Activated CD4-positive, alpha-beta T cell treated with anti-CD3 and anti-CD28 coated beads, Interleukin-10, Interleukin-2, amounts not matched to agents 100 ng/mL and 50 ng/mL, durations not matched to agents 16 hours and 8 hours (primary cell): ENCODE measurements at regions not wholly inside any gene's neighbourhood (a gene's known extent, or its start where the extent isn't known, plus 50 kb on each side); places are given as distances from the start of the nearest gene placed in this dataset.

Experiments used
- DNase-seq: peaks from one replicate; pipeline ENCODE4 v3.0.0-alpha.2; 2020

GRCh38 chr6:121838842-121839241 lies 403.4 kb downstream of the GJA1 start:
- DNase-seq = no peak

- no peak for DNase-seq
These were observed 404.4 kb downstream of the GJA1 start for GRCh38 chr6:121839896-121840295.

- DNase-seq = no peak
These were observed 409.5 kb downstream of the GJA1 start for GRCh38 chr6:121844898-121845297.

- DNase-seq = no peak
These were observed 412.5 kb downstream of the GJA1 start for GRCh38 chr6:121847806-121848522.

DNA sequence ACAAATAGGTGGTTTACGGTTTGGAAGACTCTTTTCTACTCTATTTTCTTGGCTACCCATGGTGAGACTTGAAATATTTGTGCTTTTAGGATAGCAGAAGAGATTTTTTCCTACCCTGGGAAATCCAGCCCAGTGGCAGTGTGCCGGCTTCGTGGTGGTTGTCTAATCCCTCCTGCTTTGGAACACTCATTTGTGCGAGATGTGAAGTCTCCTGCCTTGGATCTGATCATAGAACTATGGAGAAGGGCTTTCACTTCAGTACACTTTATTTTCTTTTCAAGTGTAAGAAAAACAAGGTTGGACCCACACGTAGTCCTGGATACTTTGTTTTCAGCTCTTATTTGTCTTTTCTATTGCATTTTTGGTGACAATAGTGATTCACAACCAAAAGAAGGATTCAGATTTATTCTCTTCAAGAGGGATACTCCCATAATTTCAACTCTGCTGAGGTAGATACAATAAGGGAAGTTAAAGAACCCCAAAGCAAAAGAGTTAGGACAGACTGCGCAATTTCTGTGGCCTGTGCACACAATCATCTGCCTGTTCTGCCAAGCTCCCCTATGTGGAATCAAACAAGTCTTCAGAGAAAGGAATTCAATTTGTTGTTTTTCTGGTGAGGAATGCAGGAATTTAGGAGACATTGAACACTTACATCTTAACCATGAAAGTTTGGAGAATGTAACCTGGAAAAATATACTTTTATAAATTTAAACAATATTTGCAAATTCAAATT lies 413.2 kb downstream of the GJA1 start:
- no peak for DNase-seq

GRCh38 chr6:121849477-121849876 lies 414.0 kb downstream of the GJA1 start:
- peak; percentile 54 for DNase-seq

DNA sequence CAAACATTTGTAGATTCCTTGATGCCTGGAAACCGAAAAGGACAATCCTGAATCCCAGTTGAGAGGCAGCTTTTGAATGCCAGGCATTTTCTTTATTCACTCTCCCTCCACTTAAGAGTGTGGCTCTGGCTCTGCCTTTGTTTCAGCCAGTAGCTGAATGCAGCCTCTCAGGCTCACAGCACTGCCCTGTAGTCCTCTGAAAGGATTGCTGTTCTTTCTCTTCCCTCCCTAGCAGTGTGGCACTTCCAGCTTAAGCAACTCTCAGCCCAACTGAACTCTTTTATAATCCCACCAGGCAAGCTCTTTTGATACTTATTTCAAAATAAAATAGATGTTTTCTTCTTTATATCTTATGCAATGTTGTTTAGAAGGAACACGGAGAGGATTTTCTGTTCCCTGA lies 415.6 kb downstream of the GJA1 start:
- DNase-seq = no peak

DNA sequence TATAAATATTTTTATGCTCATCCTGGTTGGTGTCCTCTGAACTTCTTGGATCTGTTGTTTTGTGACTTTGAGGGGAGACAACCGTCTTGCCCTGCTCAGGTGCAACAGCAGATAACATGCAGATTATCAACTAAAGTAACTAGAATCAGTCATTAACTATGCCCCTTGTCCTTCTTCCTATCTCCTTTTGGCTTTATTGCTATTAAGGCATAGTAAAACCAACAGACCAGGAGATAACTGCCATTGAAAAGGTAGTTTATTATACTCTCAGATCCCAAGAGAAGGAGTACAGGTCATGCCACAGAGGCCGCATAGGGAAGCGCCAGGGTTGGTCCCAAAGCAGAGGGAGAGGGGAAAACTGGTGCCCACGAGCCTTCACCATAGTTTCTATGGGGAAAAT lies 418.2 kb downstream of the GJA1 start:
- no peak for DNase-seq

DNA sequence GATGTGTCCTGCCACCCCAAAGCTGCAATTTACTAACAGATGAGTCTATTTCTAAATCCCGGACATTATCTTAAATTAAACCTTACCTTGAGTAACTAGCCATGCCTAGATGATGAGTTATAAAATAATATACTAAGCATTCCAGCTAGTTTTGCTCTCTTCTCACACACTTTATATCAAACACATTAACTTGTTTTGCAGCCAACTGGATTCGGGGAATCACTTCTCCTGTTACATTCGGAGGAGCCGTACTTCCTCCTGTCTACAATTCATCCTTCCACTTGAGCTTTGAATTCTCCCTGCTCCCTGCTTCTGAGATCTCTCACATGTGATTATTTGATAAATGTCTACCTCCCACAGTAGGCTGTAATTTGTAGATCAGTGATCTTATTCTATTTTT lies 420.1 kb downstream of the GJA1 start:
- no peak for DNase-seq

GRCh38 chr6:121856296-121856695 lies 420.9 kb downstream of the GJA1 start:
- DNase-seq = no peak

DNA sequence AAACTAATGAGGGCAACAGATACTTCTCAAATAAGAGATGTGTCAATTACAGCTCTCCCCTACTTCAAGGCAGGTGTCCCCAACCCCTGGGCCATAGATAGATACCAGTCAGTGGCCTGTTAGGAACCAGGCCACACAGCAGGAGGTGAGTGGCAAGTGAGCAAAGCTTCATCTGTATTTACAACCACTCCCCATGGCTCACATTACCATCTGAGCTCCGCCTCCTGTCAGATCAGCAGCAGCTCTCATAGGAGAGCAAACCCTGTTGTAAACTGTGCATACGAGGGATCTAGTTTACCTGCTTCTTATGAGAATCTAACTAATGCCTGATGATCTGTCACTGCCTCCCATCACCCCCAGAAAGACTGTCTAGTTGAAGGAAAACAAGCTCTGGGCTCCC lies 422.1 kb downstream of the GJA1 start:
- DNase-seq = no peak

DNA sequence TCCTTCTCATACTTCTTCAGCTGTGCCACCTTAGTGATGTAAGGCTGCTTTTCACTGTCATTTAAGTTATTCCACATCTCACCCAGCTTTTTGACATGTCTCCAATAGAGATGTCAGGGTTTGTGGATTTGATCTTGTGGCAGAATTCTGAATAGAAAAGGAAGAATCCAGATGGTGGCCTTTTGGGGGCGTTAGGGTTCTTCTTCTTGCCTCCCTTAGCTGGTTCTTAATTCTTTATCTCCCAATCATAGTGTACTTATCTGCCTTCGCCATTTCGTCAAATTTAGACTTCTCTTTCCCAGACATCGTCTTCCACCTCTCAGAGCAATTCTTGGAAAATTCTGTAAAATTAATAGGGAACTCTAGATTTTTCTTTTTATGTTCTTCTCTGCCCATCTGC lies 422.9 kb downstream of the GJA1 start:
- no peak for DNase-seq

- DNase-seq = no peak
These were observed 423.5 kb downstream of the GJA1 start for GRCh38 chr6:121858986-121859385.

- no peak for DNase-seq
These were observed 430.4 kb downstream of the GJA1 start for GRCh38 chr6:121865811-121866210.

DNA sequence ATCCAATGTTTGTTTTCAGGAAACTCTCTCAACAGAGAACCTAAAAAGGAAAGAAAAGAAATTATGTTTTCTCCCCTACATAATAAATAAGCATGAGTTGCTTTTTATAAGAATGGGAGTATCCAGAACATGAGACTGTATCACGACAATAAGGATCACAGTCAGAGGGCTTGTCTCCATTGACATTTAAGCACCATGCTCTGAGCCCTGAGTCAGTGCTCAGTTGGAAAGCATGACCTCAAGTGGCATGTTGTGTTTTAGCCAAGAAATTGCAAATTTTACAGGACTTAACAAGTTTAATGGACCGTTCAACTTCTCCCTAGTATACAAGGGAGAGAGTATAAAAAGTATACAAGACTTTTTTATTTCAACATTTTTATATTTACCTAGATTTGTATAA lies 431.6 kb downstream of the GJA1 start:
- no peak for DNase-seq

DNA sequence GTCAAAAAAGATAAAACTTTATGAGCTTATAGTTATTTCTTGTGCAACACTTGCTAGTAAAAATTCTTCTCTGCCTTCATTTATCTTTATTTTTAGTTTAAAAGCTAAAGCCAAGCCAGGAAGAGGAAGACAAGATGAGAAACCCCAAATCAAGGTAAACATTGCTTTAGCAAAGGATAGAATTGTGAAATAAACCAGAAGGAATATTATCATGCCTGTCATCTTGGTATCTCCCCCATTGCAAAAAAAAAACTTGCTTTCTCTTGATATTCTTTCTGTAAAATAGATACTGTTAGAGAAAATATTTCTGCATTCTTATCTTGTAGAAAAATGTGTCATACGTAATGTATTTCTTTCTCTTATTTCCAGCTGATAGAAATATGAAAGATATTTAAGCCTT lies 432.8 kb downstream of the GJA1 start:
- DNase-seq = no peak

- no peak for DNase-seq
These were observed 438.1 kb downstream of the GJA1 start for GRCh38 chr6:121873595-121873994.

DNA sequence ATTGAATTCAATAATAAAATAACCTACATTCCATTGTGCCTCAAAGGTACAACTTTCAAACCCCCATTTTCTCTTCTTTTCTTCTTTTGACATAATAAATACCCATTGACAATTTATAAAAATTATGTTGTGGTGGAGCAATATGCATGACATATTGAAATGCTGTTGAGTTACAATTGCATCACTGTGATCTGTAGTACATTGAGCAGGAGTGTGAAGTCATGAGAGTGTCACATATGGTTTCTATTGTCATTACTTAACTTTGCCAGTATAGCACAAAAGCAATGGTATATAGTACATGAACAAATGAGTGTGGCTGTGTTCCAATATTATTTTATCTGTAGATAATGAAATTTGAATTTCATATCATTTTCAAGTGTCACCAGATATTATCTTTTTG lies 441.3 kb downstream of the GJA1 start:
- DNase-seq = no peak

- no peak for DNase-seq
These were observed 443.7 kb downstream of the GJA1 start for GRCh38 chr6:121879149-121879548.

DNA sequence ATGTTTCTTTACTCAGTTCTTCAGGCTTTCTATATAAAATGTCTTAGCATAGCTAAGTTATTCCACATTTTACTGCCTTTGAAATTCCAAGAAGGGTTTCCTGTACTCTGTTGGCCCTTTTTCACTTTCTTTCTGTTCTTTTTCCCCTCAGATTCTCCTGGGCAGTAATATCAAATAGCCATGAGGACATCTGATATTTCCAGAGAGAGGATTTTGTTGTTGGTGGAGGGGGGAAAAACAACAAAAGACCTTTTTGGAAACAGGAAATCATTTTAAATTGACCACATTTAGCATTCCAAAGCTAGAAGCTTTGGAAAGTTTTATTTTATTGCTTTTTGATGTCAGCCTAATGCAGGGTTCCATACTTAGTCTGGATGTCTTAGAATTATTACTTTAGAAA lies 445.4 kb downstream of the GJA1 start:
- DNase-seq = no peak

- DNase-seq = no peak
These were observed 446.7 kb downstream of the GJA1 start for GRCh38 chr6:121881974-121882667.

DNA sequence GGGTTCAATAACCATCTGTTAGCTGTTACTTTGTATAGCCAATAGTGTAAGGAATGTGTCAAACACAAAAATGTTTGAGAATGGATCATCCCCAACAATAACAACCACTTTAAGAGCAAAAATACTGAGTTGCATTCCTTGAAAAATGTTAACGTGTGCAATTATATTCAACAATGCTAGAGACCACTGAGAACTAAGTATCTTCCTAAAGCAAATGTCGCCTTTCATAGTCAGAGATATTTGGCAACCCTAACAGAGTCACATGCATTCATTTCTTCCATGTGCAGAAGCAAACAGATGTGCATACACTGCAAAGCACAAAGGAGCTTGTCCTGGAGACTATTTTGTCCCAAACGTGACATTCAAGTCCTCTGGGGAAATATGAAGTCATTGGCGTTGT lies 448.6 kb downstream of the GJA1 start:
- DNase-seq = no peak

GRCh38 chr6:121884620-121885019 lies 449.2 kb downstream of the GJA1 start:
- no peak for DNase-seq
